ENCODE measurements at regions not wholly inside any gene's neighbourhood (a gene's known extent, or its start where the extent isn't known, plus 50 kb on each side); places are given as distances from the start of the nearest gene placed in this dataset.
"Not testable (repeated sequence)": the region's sequence is repeated elsewhere in the genome, so short reads cannot be mapped to it uniquely, and the experiment has no call there.

- DNase-seq (ENCODE audit: low spot score): no peak
- ATAC-seq (ENCODE audit: low FRiP score): no peak
- TF ChIP-seq, protein P1, sequence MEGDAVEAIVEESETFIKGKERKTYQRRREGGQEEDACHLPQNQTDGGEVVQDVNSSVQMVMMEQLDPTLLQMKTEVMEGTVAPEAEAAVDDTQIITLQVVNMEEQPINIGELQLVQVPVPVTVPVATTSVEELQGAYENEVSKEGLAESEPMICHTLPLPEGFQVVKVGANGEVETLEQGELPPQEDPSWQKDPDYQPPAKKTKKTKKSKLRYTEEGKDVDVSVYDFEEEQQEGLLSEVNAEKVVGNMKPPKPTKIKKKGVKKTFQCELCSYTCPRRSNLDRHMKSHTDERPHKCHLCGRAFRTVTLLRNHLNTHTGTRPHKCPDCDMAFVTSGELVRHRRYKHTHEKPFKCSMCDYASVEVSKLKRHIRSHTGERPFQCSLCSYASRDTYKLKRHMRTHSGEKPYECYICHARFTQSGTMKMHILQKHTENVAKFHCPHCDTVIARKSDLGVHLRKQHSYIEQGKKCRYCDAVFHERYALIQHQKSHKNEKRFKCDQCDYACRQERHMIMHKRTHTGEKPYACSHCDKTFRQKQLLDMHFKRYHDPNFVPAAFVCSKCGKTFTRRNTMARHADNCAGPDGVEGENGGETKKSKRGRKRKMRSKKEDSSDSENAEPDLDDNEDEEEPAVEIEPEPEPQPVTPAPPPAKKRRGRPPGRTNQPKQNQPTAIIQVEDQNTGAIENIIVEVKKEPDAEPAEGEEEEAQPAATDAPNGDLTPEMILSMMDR (IDR thresholded peaks at IDR 0.05): no peak
Measured at GRCh38 chr3:177411201-177411600, 213.9 kb upstream of the TBL1XR1 start.

DNA sequence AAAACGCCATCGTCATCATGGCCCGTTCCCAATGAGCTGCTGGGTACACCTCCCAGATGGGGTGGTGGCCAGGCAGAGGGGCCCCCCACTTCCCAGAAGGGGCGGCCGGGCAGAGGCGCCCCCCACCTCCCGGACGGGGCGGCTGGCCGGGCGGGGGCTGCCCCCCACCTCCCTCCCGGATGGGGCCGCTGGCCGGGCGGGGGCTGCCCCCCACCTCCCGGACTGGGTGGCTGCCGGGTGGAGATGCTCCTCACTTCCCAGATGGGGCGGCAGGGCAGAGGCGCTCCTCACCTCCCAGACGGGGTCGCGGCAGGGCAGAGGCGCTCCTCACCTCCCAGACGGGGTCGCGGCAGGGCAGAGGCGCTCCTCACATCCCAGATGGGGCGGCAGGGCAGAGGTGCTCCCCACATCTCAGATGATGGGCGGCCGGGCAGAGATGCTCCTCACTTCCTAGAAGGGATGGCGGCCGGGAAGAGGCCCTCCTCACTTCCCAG lies 215.4 kb upstream of the TBL1XR1 start:
- DNase-seq (ENCODE audit: low spot score); ATAC-seq (ENCODE audit: low FRiP score): not testable (repeated sequence)

DNA sequence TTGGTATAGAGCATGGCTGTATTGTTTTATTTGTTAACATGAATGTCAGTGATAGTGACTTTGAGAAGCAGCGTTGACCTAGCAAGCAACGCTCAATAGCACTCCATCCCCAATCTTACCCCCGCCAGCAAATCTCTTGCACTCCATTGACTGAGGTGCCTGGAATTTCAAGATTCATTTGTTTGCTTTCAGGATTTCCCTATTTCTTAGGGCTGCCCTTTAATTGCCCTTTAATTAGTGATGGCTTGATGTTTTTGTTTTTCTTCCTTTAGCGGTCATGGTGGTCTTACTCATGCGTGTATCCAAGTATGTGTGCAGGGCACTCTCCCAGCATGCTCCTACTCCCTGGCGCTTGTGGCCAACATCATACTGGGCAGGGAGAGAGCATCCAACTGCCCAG lies 216.8 kb upstream of the TBL1XR1 start:
- ATAC-seq (ENCODE audit: low FRiP score) (no peak), DNase-seq (ENCODE audit: low spot score) (no peak)
- TF ChIP-seq, protein P1 (IDR thresholded peaks at IDR 0.05): no peak

- ATAC-seq (ENCODE audit: low FRiP score): no peak
- TF ChIP-seq, protein P1 (IDR thresholded peaks at IDR 0.05): no peak
- DNase-seq (ENCODE audit: low spot score): no peak
Measured at GRCh38 chr3:177418787-177419186, 221.5 kb upstream of the TBL1XR1 start.

GRCh38 chr3:177419904-177420601 lies 222.8 kb upstream of the TBL1XR1 start:
- ATAC-seq (ENCODE audit: low FRiP score) (no peak), DNase-seq (ENCODE audit: low spot score) (no peak)
- TF ChIP-seq, protein P1 (IDR thresholded peaks at IDR 0.05): no peak

DNA sequence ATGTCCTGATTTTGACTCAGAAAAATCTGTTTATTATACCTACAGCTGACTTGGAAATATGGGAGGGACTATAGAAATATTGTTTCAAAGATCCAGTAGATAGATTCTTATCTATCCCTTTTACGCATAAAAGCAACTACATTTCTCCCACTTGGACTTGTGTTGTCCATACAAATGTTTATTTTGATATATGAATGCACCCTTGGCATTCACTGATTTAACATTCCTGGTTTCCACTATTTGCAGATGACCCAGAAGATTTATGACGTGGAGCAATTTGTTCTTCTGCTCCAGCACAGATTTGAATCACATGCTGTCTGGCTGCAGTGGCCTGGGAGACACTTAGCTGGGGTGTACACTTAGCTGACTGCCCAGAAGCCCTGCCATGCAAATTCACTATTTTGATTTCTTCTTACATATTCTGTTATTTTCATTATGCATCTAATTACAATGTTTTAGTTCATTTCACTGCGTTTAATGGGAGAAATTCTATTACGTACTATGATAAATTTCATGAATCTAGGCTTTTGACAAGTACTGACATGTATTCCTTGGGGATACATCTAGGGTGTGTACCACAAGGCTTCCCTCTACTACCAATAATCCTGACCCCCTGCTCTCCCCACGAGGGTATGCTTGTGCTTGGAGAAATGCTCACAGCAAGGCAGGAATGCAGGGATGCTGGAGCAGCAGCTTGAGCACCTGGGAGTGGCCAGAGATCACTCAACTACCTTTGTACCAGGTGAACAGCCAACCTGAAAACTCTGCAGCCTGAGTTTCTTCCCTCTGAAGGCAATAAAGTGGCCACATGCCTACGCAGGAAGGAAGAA lies 223.6 kb upstream of the TBL1XR1 start:
- ATAC-seq (ENCODE audit: low FRiP score): no peak

GRCh38 chr3:177421481-177421785 lies 224.2 kb upstream of the TBL1XR1 start:
- TF ChIP-seq, protein P1 (IDR thresholded peaks at IDR 0.05): no peak
- no peak for ATAC-seq (ENCODE audit: low FRiP score)

More for the DNA sequence above, 223.6 kb upstream of the TBL1XR1 start:
- DNase-seq (ENCODE audit: low spot score): no peak
- TF ChIP-seq, protein P1 (IDR thresholded peaks at IDR 0.05): no peak

More at GRCh38 chr3:177421481-177421785, 224.2 kb upstream of the TBL1XR1 start:
- DNase-seq (ENCODE audit: low spot score): no peak

Measured in omental fat pad (tissue), 3 donors.